IMR-90 (cell line): ENCODE measurements at regions not wholly inside any gene's neighbourhood (a gene's known extent, or its start where the extent isn't known, plus 50 kb on each side); places are given as distances from the start of the nearest gene placed in this dataset.

ENCODE experiments used
- BHLHE40 ChIP-seq: fragments of 150-350 bp; IDR thresholded peaks from 2 replicates; pipeline ENCODE4 v1.6.1; 2016; ENCODE audit warnings: mild to moderate bottlenecking, low read depth, low read length
- CEBPB ChIP-seq: IDR thresholded peaks from 2 replicates; pipeline ENCODE4 v1.6.1; 2012; ENCODE audit warnings: low read depth, low read length, improper control_type of control experiment
- CHD1 ChIP-seq: IDR thresholded peaks from 2 replicates; pipeline ENCODE4 v1.6.1; 2012; ENCODE audit warnings: low read depth, low read length, improper control_type of control experiment
- FOS ChIP-seq: fragments of 150-350 bp; IDR thresholded peaks from 2 replicates; pipeline ENCODE4 v1.6.1; 2016; ENCODE audit warnings: low read depth, low read length
- MAZ ChIP-seq: IDR thresholded peaks from 2 replicates; pipeline ENCODE4 v1.6.1; 2012; ENCODE audit warnings: low read depth, mild to moderate bottlenecking, low read length, improper control_type of control experiment, moderate library complexity, borderline replicate concordance
- MXI1 ChIP-seq: IDR thresholded peaks from 2 replicates; pipeline ENCODE4 v1.6.1; 2012; ENCODE audit warnings: low read depth, mild to moderate bottlenecking, low read length, moderate library complexity, borderline replicate concordance
- POLR2A ChIP-seq: IDR thresholded peaks from 2 replicates; pipeline ENCODE4 v1.6.1; 2012; ENCODE audit warnings: mild to moderate bottlenecking, low read depth, low read length
- RAD21 ChIP-seq: IDR thresholded peaks from 2 replicates; pipeline ENCODE4 v1.6.1; 2012; ENCODE audit warnings: low read length, improper control_type of control experiment
- SMC3 ChIP-seq: fragments of 150-350 bp; IDR thresholded peaks from 2 replicates; pipeline ENCODE4 v1.6.1; 2016; ENCODE audit warnings: low read depth, mild to moderate bottlenecking, antibody characterized with exemption, low read length, moderate library complexity
- TF ChIP-seq, protein P1 (sequence below): conservative IDR thresholded peaks from 2 replicates; pipeline ENCODE4 v1.5.1; 2012; ENCODE audit warnings: mild to moderate bottlenecking, low read depth, low read length, improper control_type of control experiment
- TF ChIP-seq, protein P2 (sequence below): fragments of 150-350 bp; IDR thresholded peaks from 2 replicates; pipeline ENCODE4 v1.6.1; 2017; ENCODE audit warnings: mild to moderate bottlenecking, antibody characterized with exemption, low read length, low read depth

DNA sequence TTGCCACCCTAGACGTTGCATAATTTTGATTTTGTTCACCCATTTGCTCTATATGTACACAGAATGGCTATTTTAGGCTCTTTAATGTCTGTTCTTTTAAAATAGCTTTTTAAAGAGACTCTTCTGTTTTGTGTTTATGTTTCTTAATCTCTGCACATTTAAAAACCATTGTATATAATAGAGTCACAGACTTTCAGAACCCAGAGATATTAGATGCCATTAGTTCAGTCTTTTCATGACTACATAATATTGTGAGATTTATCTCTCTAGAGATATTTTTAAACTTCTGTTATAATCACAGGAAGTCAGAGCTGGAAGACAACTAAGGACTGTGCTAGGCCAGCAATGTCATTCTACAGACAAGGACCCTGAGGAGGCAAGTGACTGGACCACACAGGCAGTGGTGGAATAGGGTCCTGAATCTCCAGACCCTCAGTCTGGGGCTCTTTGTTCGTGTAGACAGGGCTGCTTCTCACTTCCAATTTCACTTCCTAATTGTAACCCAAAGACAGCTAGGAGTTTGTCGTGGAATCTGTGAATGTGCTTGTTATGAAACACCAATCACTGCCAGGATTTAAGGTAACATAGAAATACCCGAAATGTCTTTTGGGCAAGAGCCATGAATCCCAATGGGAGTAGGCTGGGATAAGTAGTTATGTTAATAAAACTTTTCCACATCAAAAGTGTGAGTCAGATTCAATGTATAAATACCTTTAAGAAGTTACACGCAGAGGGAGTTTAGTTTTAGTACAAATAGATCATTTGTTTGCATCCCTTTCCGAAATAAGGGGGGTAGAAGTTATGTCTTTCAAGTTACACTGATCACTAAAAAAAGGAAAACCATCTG lies 165.2 kb upstream of the ROPN1 start:
- TF ChIP-seq MAZ (no peak), POLR2A (no peak), CHD1 (no peak), CEBPB (no peak), SMC3 (no peak), RAD21 (no peak), FOS (no peak), BHLHE40 (no peak), MXI1 (no peak)
- TF ChIP-seq, protein P1, sequence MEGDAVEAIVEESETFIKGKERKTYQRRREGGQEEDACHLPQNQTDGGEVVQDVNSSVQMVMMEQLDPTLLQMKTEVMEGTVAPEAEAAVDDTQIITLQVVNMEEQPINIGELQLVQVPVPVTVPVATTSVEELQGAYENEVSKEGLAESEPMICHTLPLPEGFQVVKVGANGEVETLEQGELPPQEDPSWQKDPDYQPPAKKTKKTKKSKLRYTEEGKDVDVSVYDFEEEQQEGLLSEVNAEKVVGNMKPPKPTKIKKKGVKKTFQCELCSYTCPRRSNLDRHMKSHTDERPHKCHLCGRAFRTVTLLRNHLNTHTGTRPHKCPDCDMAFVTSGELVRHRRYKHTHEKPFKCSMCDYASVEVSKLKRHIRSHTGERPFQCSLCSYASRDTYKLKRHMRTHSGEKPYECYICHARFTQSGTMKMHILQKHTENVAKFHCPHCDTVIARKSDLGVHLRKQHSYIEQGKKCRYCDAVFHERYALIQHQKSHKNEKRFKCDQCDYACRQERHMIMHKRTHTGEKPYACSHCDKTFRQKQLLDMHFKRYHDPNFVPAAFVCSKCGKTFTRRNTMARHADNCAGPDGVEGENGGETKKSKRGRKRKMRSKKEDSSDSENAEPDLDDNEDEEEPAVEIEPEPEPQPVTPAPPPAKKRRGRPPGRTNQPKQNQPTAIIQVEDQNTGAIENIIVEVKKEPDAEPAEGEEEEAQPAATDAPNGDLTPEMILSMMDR = no peak
- TF ChIP-seq, protein P2, sequence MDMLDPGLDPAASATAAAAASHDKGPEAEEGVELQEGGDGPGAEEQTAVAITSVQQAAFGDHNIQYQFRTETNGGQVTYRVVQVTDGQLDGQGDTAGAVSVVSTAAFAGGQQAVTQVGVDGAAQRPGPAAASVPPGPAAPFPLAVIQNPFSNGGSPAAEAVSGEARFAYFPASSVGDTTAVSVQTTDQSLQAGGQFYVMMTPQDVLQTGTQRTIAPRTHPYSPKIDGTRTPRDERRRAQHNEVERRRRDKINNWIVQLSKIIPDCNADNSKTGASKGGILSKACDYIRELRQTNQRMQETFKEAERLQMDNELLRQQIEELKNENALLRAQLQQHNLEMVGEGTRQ = no peak
